GM23338 (cell line): ENCODE measurements at regions not wholly inside any gene's neighbourhood (a gene's known extent, or its start where the extent isn't known, plus 50 kb on each side); places are given as distances from the start of the nearest gene placed in this dataset.
"Not testable (repeated sequence)": the region's sequence is repeated elsewhere in the genome, so short reads cannot be mapped to it uniquely, and the experiment has no call there.

Experiments used
- ATAC-seq: fragments of 200-7000 bp; cut with Tn5 transposase; 3 replicates; pipeline ENCODE4 v1.9.1; 2020
- DNase-seq: peaks from one replicate; pipeline ENCODE4 v3.0.0-alpha.2; 2015; ENCODE audit warnings: low spot score
- H2AFZ ChIP-seq: fragments of 200-600 bp; sonication (generic); 2 replicates; pipeline ENCODE4 v1.8.0; 2016; ENCODE audit warnings: antibody characterized with exemption, mild to moderate bottlenecking, moderate library complexity
- H3F3A ChIP-seq: fragments of 200-600 bp; sonication (generic); replicated peaks from 2 replicates; pipeline ENCODE4 v1.8.0; 2017; ENCODE audit warnings: antibody characterized with exemption, mixed run types, low read depth
- H3K27ac ChIP-seq: fragments of 200-600 bp; sonication (generic); 2 replicates; pipeline ENCODE4 v1.6.1; 2016; ENCODE audit warnings: low read depth
- H3K27me3 ChIP-seq: fragments of 200-600 bp; sonication (generic); 2 replicates; pipeline ENCODE4 v1.8.0; 2016; ENCODE audit warnings: mild to moderate bottlenecking, mixed run types, moderate library complexity; ENCODE audit not compliant: insufficient read depth
- H3K36me3 ChIP-seq: fragments of 200-600 bp; sonication (generic); 2 replicates; pipeline ENCODE4 v1.8.0; 2016; ENCODE audit warnings: mild to moderate bottlenecking; ENCODE audit not compliant: insufficient read depth
- H3K4me1 ChIP-seq: fragments of 200-600 bp; sonication (generic); 2 replicates; pipeline ENCODE4 v1.8.0; 2016; ENCODE audit warnings: mild to moderate bottlenecking, moderate library complexity; ENCODE audit not compliant: insufficient read depth
- H3K4me2 ChIP-seq: fragments of 200-600 bp; sonication (generic); 2 replicates; pipeline ENCODE4 v1.7.1; 2017; ENCODE audit warnings: mixed run types
- H3K4me3 ChIP-seq: fragments of 200-600 bp; sonication (generic); 2 replicates; pipeline ENCODE4 v1.6.1; 2016; ENCODE audit warnings: mixed run types
- H3K79me2 ChIP-seq: fragments of 200-600 bp; sonication (generic); replicated peaks from 2 replicates; pipeline ENCODE4 v1.8.0; 2017; ENCODE audit warnings: mild to moderate bottlenecking; ENCODE audit not compliant: insufficient read depth
- H3K9me2 ChIP-seq: fragments of 200-600 bp; sonication (generic); 2 replicates; pipeline ENCODE4 v1.8.0; 2017; ENCODE audit not compliant: insufficient read depth
- H4K20me1 ChIP-seq: fragments of 200-600 bp; sonication (generic); replicated peaks from 2 replicates; pipeline ENCODE4 v1.8.0; 2017; ENCODE audit warnings: mild to moderate bottlenecking; ENCODE audit not compliant: insufficient read depth
- H3K27ac Mint-ChIP-seq: 2 replicates; pipeline ENCODE4 v1.8.0; 2020; ENCODE audit warnings: inconsistent platforms, mild to moderate bottlenecking, moderate library complexity, mixed read lengths
- H3K27me3 Mint-ChIP-seq: 3 replicates; pipeline ENCODE4 v1.8.0; 2022; ENCODE audit warnings: low read depth, mild to moderate bottlenecking, moderate library complexity, mixed read lengths, inconsistent platforms; ENCODE audit not compliant: insufficient read depth, poor library complexity
- H3K36me3 Mint-ChIP-seq: 3 replicates; pipeline ENCODE4 v1.8.0; 2021; ENCODE audit warnings: low read depth, mild to moderate bottlenecking, inconsistent platforms, moderate library complexity, mixed read lengths
- H3K4me1 Mint-ChIP-seq: 3 replicates; pipeline ENCODE4 v1.8.0; 2020; ENCODE audit warnings: mild to moderate bottlenecking, inconsistent platforms, mixed read lengths
- H3K4me3 Mint-ChIP-seq: 3 replicates; pipeline ENCODE4 v1.8.0; 2021; ENCODE audit warnings: moderate library complexity, mild to moderate bottlenecking, inconsistent platforms, mixed read lengths
- H3K9me3 Mint-ChIP-seq: 3 replicates; pipeline ENCODE4 v1.8.0; 2020; ENCODE audit warnings: moderate library complexity, mild to moderate bottlenecking, inconsistent platforms, mixed read lengths
- CREB1 ChIP-seq: fragments of 250-450 bp; sonication (Bioruptor Pico); IDR thresholded peaks from 2 replicates; pipeline ENCODE4 v1.5.0; 2020; ENCODE audit warnings: low read depth, mild to moderate bottlenecking, moderate library complexity
- ETS1 ChIP-seq: IDR thresholded peaks from 2 replicates; pipeline ENCODE4 v1.6.1; 2016; ENCODE audit warnings: antibody characterized with exemption
- EZH2phosphoT487 ChIP-seq: fragments of 200-600 bp; sonication (generic); IDR thresholded peaks from one replicate; pipeline ENCODE4 v1.8.1; 2018; ENCODE audit warnings: antibody characterized with exemption; ENCODE audit not compliant: unreplicated experiment
- NANOG ChIP-seq: IDR thresholded peaks from 2 replicates; pipeline ENCODE4 v1.6.1; 2016; ENCODE audit warnings: antibody characterized with exemption, borderline replicate concordance
- POLR2AphosphoS5 ChIP-seq: IDR thresholded peaks from 2 replicates; pipeline ENCODE4 v1.6.1; 2016; ENCODE audit warnings: antibody characterized with exemption, low read depth
- REST ChIP-seq: IDR thresholded peaks from one replicate; pipeline ENCODE4 v1.6.1; 2018; ENCODE audit warnings: antibody characterized with exemption; ENCODE audit not compliant: unreplicated experiment
- STAT1 ChIP-seq: IDR thresholded peaks from one replicate; pipeline ENCODE4 v1.6.1; 2016; ENCODE audit warnings: antibody characterized with exemption; ENCODE audit not compliant: unreplicated experiment
- ZNF114 ChIP-seq: fragments of 250-450 bp; sonication (Bioruptor Pico); IDR thresholded peaks from 2 replicates; pipeline ENCODE4 v1.5.0; 2020; ENCODE audit warnings: mild to moderate bottlenecking, moderate library complexity
- ZNF331 ChIP-seq: fragments of 250-450 bp; sonication (Bioruptor Pico); IDR thresholded peaks from 2 replicates; pipeline ENCODE4 v1.5.0; 2020; ENCODE audit warnings: low read depth, mild to moderate bottlenecking, moderate library complexity
- TF ChIP-seq, protein P1 (sequence below), 2 experiments: fragments of 200-600 bp in 1 of 2; sonication (generic) in 1 of 2; conservative IDR thresholded peaks; 2 replicates each; pipeline versions ENCODE4 v1.5.1 to v1.6.1; 2016 to 2017; ENCODE audit warnings: antibody characterized with exemption in 2 of 2, low read depth in 2 of 2, mild to moderate bottlenecking in 2 of 2, moderate library complexity in 1 of 2

DNA sequence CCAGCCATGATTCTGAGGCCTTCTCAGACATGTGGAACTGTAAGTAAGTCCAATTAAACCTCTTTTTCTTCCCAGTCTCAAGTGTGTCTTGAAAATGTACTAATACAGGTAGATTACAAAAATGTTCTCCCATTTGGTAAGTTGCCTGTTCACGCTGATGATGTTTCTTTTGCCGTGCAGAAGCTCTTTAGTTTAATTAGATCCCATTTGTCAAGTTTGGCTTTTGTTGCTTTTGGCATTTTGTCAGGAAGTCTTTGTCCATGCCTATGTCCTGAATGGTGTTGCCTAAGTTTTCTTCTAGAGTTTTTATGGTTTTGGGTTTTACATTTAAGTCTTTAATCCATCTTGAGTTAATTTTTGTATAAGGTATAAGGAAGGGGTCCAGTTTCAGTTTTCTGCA, 712.5 kb upstream of the ZNF608 start:
- peaks cover 29% of the 10 kb centered on the region for H3K9me3 Mint-ChIP-seq
- H3K4me2 ChIP-seq, H2AFZ ChIP-seq, H3K4me3 ChIP-seq, H3K4me3 Mint-ChIP-seq, H3K27ac Mint-ChIP-seq, ATAC-seq, H3K27me3 Mint-ChIP-seq, H3K4me1 ChIP-seq, H3K4me1 Mint-ChIP-seq, DNase-seq, H3K79me2 ChIP-seq, H3F3A ChIP-seq, H3K27ac ChIP-seq, H4K20me1 ChIP-seq, H3K36me3 ChIP-seq, H3K9me2 ChIP-seq, H3K27me3 ChIP-seq: not testable (repeated sequence)
- H3K36me3 Mint-ChIP-seq, result peaks cover 21% of the 10 kb centered on the region

- no peaks in the 10 kb centered on the region for H3K4me1 Mint-ChIP-seq
- H3K27ac Mint-ChIP-seq, result peak overlapping the region; percentile 59; the same call in 1 of the 2 replicates
- H3K4me1 ChIP-seq, result no peaks in the 10 kb centered on the region
- no peaks in the 10 kb centered on the region for H4K20me1 ChIP-seq
- peaks cover 21% of the 10 kb centered on the region for H3K36me3 Mint-ChIP-seq
- H3K4me3 Mint-ChIP-seq, result no peak overlapping the region
- H3K79me2 ChIP-seq, result no peaks in the 10 kb centered on the region
- no peak overlapping the region for H3K4me3 ChIP-seq
- no peak overlapping the region for H3K27ac ChIP-seq
- peak overlapping the region; percentile 57; the same call in 1 of the 2 replicates for H2AFZ ChIP-seq
- peaks cover 2% of the 10 kb centered on the region for H3K27me3 Mint-ChIP-seq
- DNase-seq (no peak), ATAC-seq (no peak)
- no peaks in the 10 kb centered on the region for H3K9me2 ChIP-seq
- TF ChIP-seq CREB1 (no peak), ETS1 (no peak), NANOG (no peak), ZNF331 (CRISPR knock-in tag) (no peak), EZH2phosphoT487 (no peak)
- no peaks in the 10 kb centered on the region for H3F3A ChIP-seq
- H3K9me3 Mint-ChIP-seq, result peaks cover 22% of the 10 kb centered on the region
- H3K27me3 ChIP-seq, result no peaks in the 10 kb centered on the region
- H3K36me3 ChIP-seq, result no peaks in the 10 kb centered on the region; the same call in 1 of the 2 replicates
- H3K4me2 ChIP-seq, result no peak overlapping the region
These were observed 715.2 kb upstream of the ZNF608 start for GRCh38 chr5:125461641-125462072.

GRCh38 chr5:125463466-125464092, 717.1 kb upstream of the ZNF608 start:
- ATAC-seq (no peak), DNase-seq (no peak)
- H3K9me2 ChIP-seq, result 0 out of 2 replicates have a peak, but pooled peaks cover 5% of the 10 kb centered on the region
- no peaks in the 10 kb centered on the region for H4K20me1 ChIP-seq
- H3K4me3 ChIP-seq, result no peak overlapping the region
- no peak overlapping the region for H2AFZ ChIP-seq
- no peaks in the 10 kb centered on the region for H3K27me3 ChIP-seq
- no peaks in the 10 kb centered on the region for H3K79me2 ChIP-seq
- H3K27me3 Mint-ChIP-seq, result peaks cover 2% of the 10 kb centered on the region
- H3K36me3 Mint-ChIP-seq, result peaks cover 7% of the 10 kb centered on the region; the same call in 1 of the 3 replicates
- H3K36me3 ChIP-seq, result no peaks in the 10 kb centered on the region; the same call in 1 of the 2 replicates
- peaks cover 4% of the 10 kb centered on the region; the same call in 2 of the 3 replicates for H3K4me1 Mint-ChIP-seq
- no peak overlapping the region for H3K4me2 ChIP-seq
- no peaks in the 10 kb centered on the region for H3F3A ChIP-seq
- no peak overlapping the region for H3K27ac ChIP-seq
- no peak overlapping the region for H3K4me3 Mint-ChIP-seq
- no peaks in the 10 kb centered on the region for H3K4me1 ChIP-seq
- peaks cover 3% of the 10 kb centered on the region; the same call in 1 of the 3 replicates for H3K9me3 Mint-ChIP-seq
- H3K27ac Mint-ChIP-seq, result no peak overlapping the region
- no peak for TF ChIP-seq POLR2AphosphoS5
- no peak for TF ChIP-seq ZNF114
- TF ChIP-seq CREB1, result no peak
- TF ChIP-seq, protein P1, sequence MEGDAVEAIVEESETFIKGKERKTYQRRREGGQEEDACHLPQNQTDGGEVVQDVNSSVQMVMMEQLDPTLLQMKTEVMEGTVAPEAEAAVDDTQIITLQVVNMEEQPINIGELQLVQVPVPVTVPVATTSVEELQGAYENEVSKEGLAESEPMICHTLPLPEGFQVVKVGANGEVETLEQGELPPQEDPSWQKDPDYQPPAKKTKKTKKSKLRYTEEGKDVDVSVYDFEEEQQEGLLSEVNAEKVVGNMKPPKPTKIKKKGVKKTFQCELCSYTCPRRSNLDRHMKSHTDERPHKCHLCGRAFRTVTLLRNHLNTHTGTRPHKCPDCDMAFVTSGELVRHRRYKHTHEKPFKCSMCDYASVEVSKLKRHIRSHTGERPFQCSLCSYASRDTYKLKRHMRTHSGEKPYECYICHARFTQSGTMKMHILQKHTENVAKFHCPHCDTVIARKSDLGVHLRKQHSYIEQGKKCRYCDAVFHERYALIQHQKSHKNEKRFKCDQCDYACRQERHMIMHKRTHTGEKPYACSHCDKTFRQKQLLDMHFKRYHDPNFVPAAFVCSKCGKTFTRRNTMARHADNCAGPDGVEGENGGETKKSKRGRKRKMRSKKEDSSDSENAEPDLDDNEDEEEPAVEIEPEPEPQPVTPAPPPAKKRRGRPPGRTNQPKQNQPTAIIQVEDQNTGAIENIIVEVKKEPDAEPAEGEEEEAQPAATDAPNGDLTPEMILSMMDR (conservative IDR thresholded peaks at IDR 0.05; ENCODE audit: low read depth in 2 of 2), result no peak
- TF ChIP-seq REST, result no peak
- TF ChIP-seq ZNF331 (CRISPR knock-in tag), result no peak
- TF ChIP-seq STAT1, result no peak
- TF ChIP-seq NANOG, result no peak
